GM12878 (cell line): ENCODE measurements at regions not wholly inside any gene's neighbourhood (a gene's known extent, or its start where the extent isn't known, plus 50 kb on each side); places are given as distances from the start of the nearest gene placed in this dataset.

Experiments
- ATAC-seq: fragments of 200-7000 bp; cut with Tn5 transposase; 3 replicates; pipeline ENCODE4 v1.9.1; 2020; ENCODE audit warnings: mild to moderate bottlenecking, moderate library complexity
- BruUV-seq: library from RNA; stranded (reverse); fragments of 400-500 nt; replicated peaks from 2 replicates; lab custom pipeline; 2021; lab: Mats Ljungman, UMichigan
- CTCF ChIA-PET: fragments of 300-600 bp; sonication (Branson Sonifier 250); formaldehyde crosslinking; extraction: SDS; loops from one replicate; lab custom pipeline; 2021; ENCODE audit warnings: inconsistent platforms; lab: Yijun Ruan, JAX
- POLR2A ChIA-PET: fragments of 350-600 bp; formaldehyde crosslinking; extraction: SDS; loops from one replicate; lab custom pipeline; 2021; ENCODE audit warnings: inconsistent platforms; lab: Charles Lee
- RAD21 ChIA-PET: fragments of 300-600 bp; sonication (Branson Sonifier 250); formaldehyde crosslinking; loops from one replicate; lab custom pipeline; 2023; ENCODE audit warnings: antibody characterized with exemption; ENCODE audit not compliant: unreplicated experiment; lab: Charles Lee
- SMC1A ChIA-PET: fragments of 300-600 bp; sonication (Branson Sonifier 250); formaldehyde crosslinking; loops from one replicate; lab custom pipeline; 2023; ENCODE audit not compliant: unreplicated experiment, uncharacterized antibody; lab: Charles Lee
- DNase-seq: peaks from one replicate; pipeline ENCODE4 v3.0.0-alpha.2; 2011; ENCODE audit warnings: low read depth, low spot score
- FAIRE-seq: peaks from 3 replicates; lab custom pipeline; 2011; peaks lifted over from hg19 to GRCh38; lab: Jason Lieb, UNC
- H2AFZ ChIP-seq: 2 replicates; pipeline ENCODE4 v1.6.0; 2011; ENCODE audit warnings: low read depth, low read length, control low read depth; ENCODE audit not compliant: control insufficient read depth
- H3K27ac ChIP-seq: 2 replicates; pipeline ENCODE4 v1.5.1; 2011; ENCODE audit warnings: control low read depth; ENCODE audit not compliant: control insufficient read depth, insufficient read depth
- H3K27me3 ChIP-seq, 2 experiments: replicated peaks in 1 of 2; 2 replicates each; pipeline versions ENCODE4 v1.6.0 to v1.6.1; 2011; ENCODE audit warnings: low read length in 1 of 2; ENCODE audit not compliant: control insufficient read depth in 2 of 2, insufficient read depth in 2 of 2
- H3K36me3 ChIP-seq, 2 experiments: 2 replicates each; pipeline ENCODE4 v1.5.1; 2011; ENCODE audit warnings: low read length in 1 of 2; ENCODE audit not compliant: control insufficient read depth in 2 of 2, insufficient read depth in 2 of 2
- H3K4me1 ChIP-seq: 2 replicates; pipeline ENCODE4 v1.6.1; 2011; ENCODE audit warnings: mild to moderate bottlenecking, low read length, moderate library complexity, mixed read lengths; ENCODE audit not compliant: control insufficient read depth, insufficient read depth
- H3K4me2 ChIP-seq: 2 replicates; pipeline ENCODE4 v1.6.0; 2011; ENCODE audit warnings: control low read depth; ENCODE audit not compliant: control insufficient read depth, insufficient read depth
- H3K4me3 ChIP-seq: fragments of 200-600 bp; sonication (generic); 2 replicates; pipeline ENCODE4 v1.5.1; 2016
- H3K79me2 ChIP-seq: 2 replicates; pipeline ENCODE4 v1.6.0; 2011; ENCODE audit warnings: low read length; ENCODE audit not compliant: control insufficient read depth, insufficient read depth
- H3K9ac ChIP-seq: 2 replicates; pipeline ENCODE4 v1.8.0; 2011; ENCODE audit warnings: low read length, control low read depth, mixed read lengths; ENCODE audit not compliant: control insufficient read depth, insufficient read depth
- H3K9me3 ChIP-seq: replicated peaks from 3 replicates; pipeline ENCODE4 v1.5.1; 2011; ENCODE audit warnings: mild to moderate bottlenecking, low read length; ENCODE audit not compliant: control insufficient read depth, insufficient read depth
- H4K20me1 ChIP-seq: 2 replicates; pipeline ENCODE4 v1.6.0; 2011; ENCODE audit not compliant: control insufficient read depth, insufficient read depth
- E2F4 ChIP-seq: IDR thresholded peaks from 2 replicates; pipeline ENCODE4 v1.6.1; 2012; ENCODE audit warnings: low read depth, low read length, improper control_type of control experiment
- HSF1 ChIP-seq: fragments of 150-350 bp; IDR thresholded peaks from 2 replicates; pipeline ENCODE4 v1.6.1; 2014; ENCODE audit warnings: mild to moderate bottlenecking, low read depth, low read length
- IKZF2 ChIP-seq, 2 experiments: fragments of 450-650 bp; IDR thresholded peaks; 2 replicates each; pipeline ENCODE4 v1.6.1; 2017; ENCODE audit warnings: mild to moderate bottlenecking in 2 of 2, moderate library complexity in 2 of 2
- JUNB ChIP-seq: IDR thresholded peaks from 2 replicates; pipeline ENCODE4 v1.6.1; 2016; ENCODE audit warnings: antibody characterized with exemption, mild to moderate bottlenecking
- MYC ChIP-seq: IDR thresholded peaks from 2 replicates; pipeline ENCODE4 v1.6.1; 2011; ENCODE audit warnings: mild to moderate bottlenecking, low read length, moderate library complexity, inconsistent platforms; ENCODE audit not compliant: insufficient read depth, insufficient replicate concordance, insufficient read length, severe bottlenecking
- NFXL1 ChIP-seq: fragments of 450-650 bp; IDR thresholded peaks from 2 replicates; pipeline ENCODE4 v1.6.1; 2017; ENCODE audit warnings: antibody characterized with exemption, mild to moderate bottlenecking, borderline replicate concordance
- RBBP5 ChIP-seq: fragments of 200-600 bp; sonication (generic); conservative IDR thresholded peaks from 2 replicates; pipeline ENCODE4 v1.6.1; 2016
- SKIL ChIP-seq: fragments of 450-650 bp; IDR thresholded peaks from 2 replicates; pipeline ENCODE4 v1.6.1; 2017; ENCODE audit warnings: mild to moderate bottlenecking, low read depth, inconsistent platforms; ENCODE audit not compliant: poor library complexity, severe bottlenecking
- SUZ12 ChIP-seq: fragments of 200-600 bp; sonication (generic); IDR thresholded peaks from one replicate; pipeline ENCODE4 v1.6.1; 2018; ENCODE audit warnings: antibody characterized with exemption, mild to moderate bottlenecking; ENCODE audit not compliant: unreplicated experiment
- TCF3 ChIP-seq: IDR thresholded peaks from 2 replicates; pipeline ENCODE4 v1.6.1; 2012; ENCODE audit warnings: low read depth, mild to moderate bottlenecking, low read length, borderline replicate concordance; ENCODE audit not compliant: insufficient read depth
- ZBTB11 ChIP-seq: fragments of 450-650 bp; formaldehyde crosslinking; IDR thresholded peaks from 2 replicates; pipeline ENCODE4 v1.5.0; 2022; ENCODE audit warnings: mild to moderate bottlenecking, missing genetic modification characterization
- ZNF24 ChIP-seq: fragments of 450-650 bp; IDR thresholded peaks from 2 replicates; pipeline ENCODE4 v1.6.1; 2017; ENCODE audit warnings: antibody characterized with exemption, mild to moderate bottlenecking
- WGBS: methylation state at CpG from one replicate; pipeline ENCODE4 v1.1.6; 2016; ENCODE audit warnings: low lambda C conversion rate; ENCODE audit not compliant: insufficient replicate concordance, insufficient coverage; ENCODE audit errors: missing lambda C conversion rate; 5-methylcytosine and 5-hydroxymethylcytosine counted together
- in situ Hi-C: fragments of 300-500 bp; cut with MboI; formaldehyde crosslinking; loops from 9 replicates; pipeline ENCODE4 v1.14.3; 2018; ENCODE audit warnings: mixed read lengths
- intact Hi-C: fragments of 100-400 bp; cut with micrococcal nuclease; formaldehyde crosslinking; loops from one replicate; pipeline ENCODE4 v1.14.2; 2022; ENCODE audit not compliant: unreplicated experiment

GRCh38 chr19:31560086-31561060, 211.1 kb upstream of the TSHZ3 start (continued):
- TF ChIP-seq E2F4 = no peak

GRCh38 chr19:31562966-31563612, 213.9 kb upstream of the TSHZ3 start:
- H4K20me1 ChIP-seq = no peaks in the 10 kb centered on the region
- no TSS peak for BruUV-seq
- H2AFZ ChIP-seq = no peak overlapping the region
- ATAC-seq (no peak), FAIRE-seq (no peak), DNase-seq (no peak)
- no peaks in the 10 kb centered on the region for H3K79me2 ChIP-seq
- in situ Hi-C loops = no loop called here
- no peaks in the 10 kb centered on the region for H3K27me3 ChIP-seq
- ChIA-PET CTCF (no interaction called here), SMC1A (no interaction called here), RAD21 (no interaction called here), POLR2A (no interaction called here)
- no peak overlapping the region for H3K4me2 ChIP-seq
- intact Hi-C loops = no loop called here
- 60% methylated on average over 25 of the region's 25 CpGs for WGBS
- H3K36me3 ChIP-seq = no peaks in the 10 kb centered on the region
- no peak overlapping the region for H3K9ac ChIP-seq
- H3K27ac ChIP-seq = no peak overlapping the region
- no peaks in the 10 kb centered on the region for H3K4me1 ChIP-seq
- no peak overlapping the region for H3K4me3 ChIP-seq
- H3K9me3 ChIP-seq = no peaks in the 10 kb centered on the region; the same call in 2 of the 3 replicates
- TF ChIP-seq SUZ12 (no peak), RBBP5 (no peak), NFXL1 (no peak), JUNB (no peak), MYC (no peak), ZNF24 (no peak), HSF1 (no peak), ZBTB11 (CRISPR knock-in tag) (no peak), IKZF2 (IDR thresholded peaks at IDR 0.05) (no peak), TCF3 (no peak), SKIL (no peak)
